ENCODE measurements at regions not wholly inside any gene's neighbourhood (a gene's known extent, or its start where the extent isn't known, plus 50 kb on each side); places are given as distances from the start of the nearest gene placed in this dataset.

- Histone ChIP-seq H3K79me2 (ENCODE audit: control insufficient read depth, low read length) (no peaks in the 10 kb centered on the region), H3K4me1 (ENCODE audit: control insufficient read depth, low read length) (peaks cover 29% of the 10 kb centered on the region), H3K27ac (ENCODE audit: low read depth, low read length) (no peak overlapping the region), H3K9me3 (ENCODE audit: control insufficient read depth, insufficient read depth, low read length) (0 out of 2 replicates have a peak, but pooled peaks cover 4% of the 10 kb centered on the region), H3K9me2 (replicated peaks; ENCODE audit: control insufficient read depth, low read length) (no peaks in the 10 kb centered on the region), H3K4me2 (ENCODE audit: low read length) (no peak overlapping the region), H3F3A (ENCODE audit: control insufficient read depth, insufficient read depth) (no peaks in the 10 kb centered on the region), H3K27me3 (ENCODE audit: control insufficient read depth, low read length) (no peaks in the 10 kb centered on the region), H3K4me3 (ENCODE audit: low read length) (no peak overlapping the region), H4K20me1 (ENCODE audit: control insufficient read depth, insufficient read depth, low read depth, low read length) (no peaks in the 10 kb centered on the region), H3K36me3 (ENCODE audit: control insufficient read depth, low read length) (no peaks in the 10 kb centered on the region)
- TF ChIP-seq, protein P1, sequence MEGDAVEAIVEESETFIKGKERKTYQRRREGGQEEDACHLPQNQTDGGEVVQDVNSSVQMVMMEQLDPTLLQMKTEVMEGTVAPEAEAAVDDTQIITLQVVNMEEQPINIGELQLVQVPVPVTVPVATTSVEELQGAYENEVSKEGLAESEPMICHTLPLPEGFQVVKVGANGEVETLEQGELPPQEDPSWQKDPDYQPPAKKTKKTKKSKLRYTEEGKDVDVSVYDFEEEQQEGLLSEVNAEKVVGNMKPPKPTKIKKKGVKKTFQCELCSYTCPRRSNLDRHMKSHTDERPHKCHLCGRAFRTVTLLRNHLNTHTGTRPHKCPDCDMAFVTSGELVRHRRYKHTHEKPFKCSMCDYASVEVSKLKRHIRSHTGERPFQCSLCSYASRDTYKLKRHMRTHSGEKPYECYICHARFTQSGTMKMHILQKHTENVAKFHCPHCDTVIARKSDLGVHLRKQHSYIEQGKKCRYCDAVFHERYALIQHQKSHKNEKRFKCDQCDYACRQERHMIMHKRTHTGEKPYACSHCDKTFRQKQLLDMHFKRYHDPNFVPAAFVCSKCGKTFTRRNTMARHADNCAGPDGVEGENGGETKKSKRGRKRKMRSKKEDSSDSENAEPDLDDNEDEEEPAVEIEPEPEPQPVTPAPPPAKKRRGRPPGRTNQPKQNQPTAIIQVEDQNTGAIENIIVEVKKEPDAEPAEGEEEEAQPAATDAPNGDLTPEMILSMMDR (IDR thresholded peaks at IDR 0.05; ENCODE audit: low read depth, low read length, poor library complexity, severe bottlenecking): no peak
- no peak for TF ChIP-seq EZH2phosphoT487 (IDR thresholded peaks at IDR 0.05; ENCODE audit: borderline replicate concordance, low read length)
Measured at GRCh38 chr4:158997660-158998349, 105.1 kb upstream of the RAPGEF2 start.

GRCh38 chr4:158998624-158999023 lies 104.3 kb upstream of the RAPGEF2 start:
- Histone ChIP-seq H3K27me3 (ENCODE audit: control insufficient read depth, low read length) (no peaks in the 10 kb centered on the region), H3K27ac (ENCODE audit: low read depth, low read length) (no peak overlapping the region)

GRCh38 chr4:158999166-158999682 lies 103.7 kb upstream of the RAPGEF2 start:
- no peak overlapping the region for H3K4me2 ChIP-seq (ENCODE audit: low read length)
- H3K27me3 ChIP-seq (ENCODE audit: control insufficient read depth, low read length): no peaks in the 10 kb centered on the region
- H3K27ac ChIP-seq (ENCODE audit: low read depth, low read length): no peak overlapping the region
- no peaks in the 10 kb centered on the region for H3F3A ChIP-seq (ENCODE audit: control insufficient read depth, insufficient read depth)
- no peaks in the 10 kb centered on the region for H3K9me2 ChIP-seq (replicated peaks; ENCODE audit: control insufficient read depth, low read length)
- no peak overlapping the region for H3K4me3 ChIP-seq (ENCODE audit: low read length)
- no peaks in the 10 kb centered on the region for H3K79me2 ChIP-seq (ENCODE audit: control insufficient read depth, low read length)
- no peaks in the 10 kb centered on the region for H3K36me3 ChIP-seq (ENCODE audit: control insufficient read depth, low read length)
- 0 out of 2 replicates have a peak, but pooled peaks cover 4% of the 10 kb centered on the region for H3K9me3 ChIP-seq (ENCODE audit: control insufficient read depth, insufficient read depth, low read length)
- peaks cover 27% of the 10 kb centered on the region for H3K4me1 ChIP-seq (ENCODE audit: control insufficient read depth, low read length)
- TF ChIP-seq EZH2phosphoT487 (IDR thresholded peaks at IDR 0.05; ENCODE audit: borderline replicate concordance, low read length): no peak
- TF ChIP-seq, protein P1 (IDR thresholded peaks at IDR 0.05; ENCODE audit: low read depth, low read length, poor library complexity, severe bottlenecking): no peak
- no peaks in the 10 kb centered on the region for H4K20me1 ChIP-seq (ENCODE audit: control insufficient read depth, insufficient read depth, low read depth, low read length)

More at GRCh38 chr4:158998624-158999023, 104.3 kb upstream of the RAPGEF2 start:
- H3K4me3 ChIP-seq (ENCODE audit: low read length): no peak overlapping the region
- no peaks in the 10 kb centered on the region for H4K20me1 ChIP-seq (ENCODE audit: control insufficient read depth, insufficient read depth, low read depth, low read length)
- peaks cover 31% of the 10 kb centered on the region for H3K4me1 ChIP-seq (ENCODE audit: control insufficient read depth, low read length)
- TF ChIP-seq, protein P1 (IDR thresholded peaks at IDR 0.05; ENCODE audit: low read depth, low read length, poor library complexity, severe bottlenecking): no peak
- H3F3A ChIP-seq (ENCODE audit: control insufficient read depth, insufficient read depth): no peaks in the 10 kb centered on the region
- H3K9me3 ChIP-seq (ENCODE audit: control insufficient read depth, insufficient read depth, low read length): 0 out of 2 replicates have a peak, but pooled peaks cover 4% of the 10 kb centered on the region
- no peaks in the 10 kb centered on the region for H3K36me3 ChIP-seq (ENCODE audit: control insufficient read depth, low read length)
- no peak overlapping the region for H3K4me2 ChIP-seq (ENCODE audit: low read length)
- no peaks in the 10 kb centered on the region for H3K79me2 ChIP-seq (ENCODE audit: control insufficient read depth, low read length)
- no peaks in the 10 kb centered on the region for H3K9me2 ChIP-seq (replicated peaks; ENCODE audit: control insufficient read depth, low read length)

Measured in DOHH2 (cell line).